Activated T-helper 2 cell treated with anti-CD3 and anti-CD28 coated beads, Interferon-gamma antibody, Interleukin-2, Interleukin-4, amounts not matched to agents 10 μg/mL and 5 μg/mL and 100 μg/mL, durations not matched to agents 14 hours and 24 hours and 36 hours (primary cell): ENCODE measurements at regions not wholly inside any gene's neighbourhood (a gene's known extent, or its start where the extent isn't known, plus 50 kb on each side); places are given as distances from the start of the nearest gene placed in this dataset.
"Not testable (repeated sequence)": the region's sequence is repeated elsewhere in the genome, so short reads cannot be mapped to it uniquely, and the experiment has no call there.

Experiments used
- DNase-seq: peaks from one replicate; pipeline ENCODE4 v3.0.0; 2021; ENCODE audit warnings: low spot score
- H3K27ac Mint-ChIP-seq: one replicate; pipeline ENCODE4 v1.8.0; 2021; ENCODE audit warnings: mixed read lengths
- H3K27me3 Mint-ChIP-seq: one replicate; pipeline ENCODE4 v1.8.0; 2021; ENCODE audit warnings: low read depth, mixed read lengths
- H3K36me3 Mint-ChIP-seq: one replicate; pipeline ENCODE4 v1.8.0; 2021; ENCODE audit warnings: low read depth, mixed read lengths
- H3K4me1 Mint-ChIP-seq: one replicate; pipeline ENCODE4 v1.8.0; 2021; ENCODE audit warnings: low read depth, mixed read lengths
- H3K4me3 Mint-ChIP-seq: one replicate; pipeline ENCODE4 v1.8.0; 2021; ENCODE audit warnings: low read depth, mild to moderate bottlenecking, moderate library complexity, mixed read lengths
- H3K9me3 Mint-ChIP-seq: one replicate; pipeline ENCODE4 v1.8.0; 2021; ENCODE audit warnings: mixed read lengths
- intact Hi-C: fragments of 100-400 bp; cut with micrococcal nuclease; formaldehyde crosslinking; loops from one replicate; pipeline ENCODE4 v1.15.1; 2023

DNA sequence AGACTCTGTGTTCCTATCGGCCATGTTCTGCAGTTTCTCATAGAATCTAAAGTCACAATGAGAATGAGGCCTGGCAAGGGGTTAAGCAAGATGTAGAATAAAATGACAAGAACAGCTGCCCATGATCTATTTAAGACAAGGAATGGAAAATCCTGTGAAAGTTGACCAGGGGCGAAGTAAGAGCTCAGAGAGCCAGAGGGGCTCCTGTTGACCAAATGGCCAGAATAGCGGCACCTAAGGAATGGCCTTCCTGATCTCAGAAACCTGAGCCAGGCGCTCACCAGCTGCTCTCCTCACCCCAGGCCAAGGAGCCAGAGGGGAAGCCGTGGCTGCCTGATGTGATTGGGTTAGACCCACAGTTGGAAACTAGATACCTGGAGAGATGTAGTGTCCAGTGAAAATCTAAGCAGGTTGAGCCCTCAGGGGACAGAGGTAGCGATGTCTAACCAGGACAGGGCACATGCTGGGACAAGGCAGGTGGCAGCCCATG is 106.1 kb upstream of the NDN start:
- H3K4me1 Mint-ChIP-seq: no peaks in the 10 kb centered on the region
- H3K9me3 Mint-ChIP-seq: peaks cover 60% of the 10 kb centered on the region
- intact Hi-C loops: no loop called here
- H3K27me3 Mint-ChIP-seq: no peaks in the 10 kb centered on the region
- no peaks in the 10 kb centered on the region for H3K36me3 Mint-ChIP-seq
- H3K27ac Mint-ChIP-seq: no peak overlapping the region
- H3K4me3 Mint-ChIP-seq: no peak overlapping the region
- DNase-seq: no peak

DNA sequence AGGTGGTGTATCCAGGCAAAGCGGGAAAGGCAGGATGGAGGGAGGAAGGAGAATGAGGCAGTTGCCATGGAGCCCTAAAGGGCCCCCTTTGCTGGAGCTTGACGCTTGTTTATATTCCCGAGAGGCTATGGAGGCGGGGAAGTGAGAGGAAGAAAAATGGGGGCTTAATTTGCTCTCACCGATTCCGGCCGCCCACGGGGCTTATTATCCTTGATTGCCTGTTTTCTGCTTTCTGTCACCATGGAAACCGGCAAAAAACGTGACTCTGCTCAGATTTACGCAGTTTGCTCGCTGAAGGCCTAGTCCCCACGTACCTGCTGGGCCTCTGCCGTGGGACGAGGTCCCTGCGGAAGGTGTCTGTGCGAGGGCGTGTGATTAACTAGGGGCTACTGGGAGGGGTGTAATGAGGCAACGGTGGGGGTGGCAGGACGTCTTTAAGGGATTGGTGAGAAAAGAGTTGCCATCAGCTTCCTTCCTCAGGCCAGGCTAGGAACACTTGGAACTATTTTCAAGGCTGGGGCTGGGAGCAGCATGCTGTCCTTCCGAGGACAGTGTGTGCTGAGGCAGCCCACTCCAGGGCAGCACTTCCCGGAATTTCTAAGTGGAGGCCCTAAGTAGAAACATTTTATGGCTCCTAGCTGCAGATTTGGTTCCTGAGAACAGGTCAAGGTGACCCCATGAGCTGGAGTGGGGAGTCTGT is 110.8 kb upstream of the NDN start:
- Mint-ChIP-seq H3K9me3 (peaks cover 53% of the 10 kb centered on the region), H3K4me1 (no peaks in the 10 kb centered on the region), H3K27ac (no peak overlapping the region), H3K4me3 (no peak overlapping the region), H3K27me3 (no peaks in the 10 kb centered on the region), H3K36me3 (no peaks in the 10 kb centered on the region)
- no peak for DNase-seq
- intact Hi-C loops: no loop called here

DNA sequence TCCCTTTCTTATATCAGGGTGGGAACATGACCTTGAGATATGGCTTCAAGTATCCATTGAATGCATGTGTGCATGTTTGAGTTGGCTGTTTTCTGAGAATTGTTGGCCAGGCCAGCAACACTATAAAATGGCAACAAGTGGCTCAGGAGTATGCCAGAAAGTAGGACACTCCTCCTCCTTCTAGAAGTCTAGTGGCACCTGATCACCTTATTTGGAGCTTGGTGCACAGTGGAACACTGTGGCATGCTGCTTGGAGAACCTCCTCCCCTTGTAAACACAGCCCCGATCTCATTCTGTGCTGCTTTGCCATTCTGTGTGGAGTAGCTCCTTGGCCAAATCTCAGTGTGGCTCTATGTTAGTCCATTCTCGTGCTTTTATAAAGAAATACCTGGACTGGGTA is 114.8 kb upstream of the NDN start:
- no peak overlapping the region for H3K4me3 Mint-ChIP-seq
- no peaks in the 10 kb centered on the region for H3K27me3 Mint-ChIP-seq
- no peak overlapping the region for H3K27ac Mint-ChIP-seq
- intact Hi-C loops: no loop called here
- H3K36me3 Mint-ChIP-seq: no peaks in the 10 kb centered on the region
- peaks cover 43% of the 10 kb centered on the region for H3K9me3 Mint-ChIP-seq
- DNase-seq: no peak
- H3K4me1 Mint-ChIP-seq: no peaks in the 10 kb centered on the region

DNA sequence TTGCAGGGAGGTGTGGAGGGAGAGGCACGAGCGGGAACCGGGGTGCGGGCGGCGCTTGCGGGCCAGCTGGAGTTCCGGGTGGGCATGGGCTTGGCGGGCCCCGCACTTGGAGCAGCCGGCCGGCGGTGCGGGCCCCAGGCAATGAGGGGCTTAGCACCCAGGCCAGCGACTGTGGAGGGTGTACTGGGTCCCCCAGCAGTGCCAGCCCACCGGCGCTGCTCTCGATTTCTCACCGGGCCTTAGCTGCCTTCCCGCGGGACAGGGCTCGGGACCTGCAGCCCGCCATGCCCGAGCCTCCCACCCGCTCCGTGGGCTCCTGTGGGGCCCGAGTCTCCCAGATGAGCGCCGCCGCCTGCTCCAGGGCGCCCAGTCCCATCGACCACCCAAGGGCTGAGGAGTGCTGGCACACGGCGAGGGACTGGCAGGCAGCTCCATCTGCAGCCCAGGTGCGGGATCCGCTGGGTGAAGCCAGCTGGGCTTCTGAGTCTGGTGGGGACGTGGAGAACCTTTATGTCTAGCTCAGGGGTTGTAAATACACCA is 115.9 kb upstream of the NDN start:
- H3K4me1 Mint-ChIP-seq, H3K36me3 Mint-ChIP-seq, H3K27me3 Mint-ChIP-seq, H3K4me3 Mint-ChIP-seq, intact Hi-C loops, H3K27ac Mint-ChIP-seq, DNase-seq: not testable (repeated sequence)
- peaks cover 38% of the 10 kb centered on the region for H3K9me3 Mint-ChIP-seq

DNA sequence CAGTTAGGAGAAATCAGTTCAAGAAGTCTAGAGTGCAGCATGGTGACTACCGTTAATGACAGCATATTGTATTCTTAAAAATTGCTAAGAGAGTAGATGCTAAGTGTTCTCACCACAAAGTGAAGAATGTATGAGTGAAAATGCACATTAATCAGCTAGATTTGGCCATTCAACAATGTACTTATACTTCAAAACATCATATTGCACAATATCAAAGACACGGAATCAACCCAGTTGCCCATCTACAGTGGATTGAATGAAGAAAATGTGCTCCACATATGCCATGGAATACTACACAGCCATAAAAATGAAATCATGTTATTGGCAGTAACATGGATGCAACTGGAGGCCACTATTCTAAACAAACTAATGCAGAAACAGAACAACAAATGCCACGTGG is 119.9 kb upstream of the NDN start:
- no peaks in the 10 kb centered on the region for H3K4me1 Mint-ChIP-seq
- H3K9me3 Mint-ChIP-seq: peaks cover 42% of the 10 kb centered on the region
- H3K27ac Mint-ChIP-seq: no peak overlapping the region
- H3K27me3 Mint-ChIP-seq: no peaks in the 10 kb centered on the region
- intact Hi-C loops: no loop called here
- DNase-seq: no peak
- H3K36me3 Mint-ChIP-seq: no peaks in the 10 kb centered on the region
- no peak overlapping the region for H3K4me3 Mint-ChIP-seq

DNA sequence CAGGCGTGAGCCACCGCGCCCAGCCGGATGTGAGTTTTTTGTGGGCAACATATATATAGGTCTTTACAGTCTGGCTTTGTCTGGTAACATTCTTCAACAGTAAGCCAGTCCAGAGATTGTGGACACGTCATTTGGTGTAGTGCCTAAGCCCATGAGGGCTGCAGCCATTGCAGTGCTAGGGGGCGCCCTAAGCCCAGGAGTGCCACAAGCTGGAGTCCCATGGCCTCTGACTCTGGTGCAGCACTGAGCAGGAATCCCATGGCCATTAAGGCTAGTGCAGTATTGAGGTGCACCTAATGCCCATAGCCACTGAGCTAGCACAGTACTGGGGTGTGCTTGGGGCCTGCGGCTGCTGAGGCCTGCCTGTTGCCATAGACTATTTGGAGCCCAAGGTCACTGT is 136.4 kb upstream of the NDN start:
- Mint-ChIP-seq H3K4me1 (no peaks in the 10 kb centered on the region), H3K27me3 (no peaks in the 10 kb centered on the region), H3K4me3 (no peak overlapping the region), H3K27ac (no peak overlapping the region), H3K36me3 (no peaks in the 10 kb centered on the region), H3K9me3 (peaks cover 54% of the 10 kb centered on the region)
- intact Hi-C loops: loop anchor here (10.0 kb wide), 1 partner anchor 49 kb away; no protein-coding TSS in a partner anchor
- no peak for DNase-seq

DNA sequence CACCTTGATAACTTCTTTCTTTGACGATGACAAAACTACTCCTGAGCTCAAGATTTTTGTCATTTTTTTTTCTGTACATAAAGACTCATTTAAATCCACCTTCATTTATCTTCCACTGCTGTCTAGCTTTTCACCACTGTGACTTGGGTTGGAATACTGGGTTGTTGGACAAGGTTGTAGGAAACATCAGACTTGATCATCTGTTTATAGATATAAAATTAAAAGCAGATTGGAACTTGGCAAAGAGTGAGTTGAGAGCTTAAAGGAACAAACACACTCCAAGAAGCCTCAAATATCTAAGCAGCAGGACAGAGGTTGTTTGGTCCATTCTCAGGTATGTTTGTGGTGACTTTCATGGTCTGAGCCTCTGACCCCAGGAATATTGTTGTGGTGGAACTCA is 141.7 kb upstream of the NDN start:
- intact Hi-C loops: loop anchor here (10.0 kb wide), 1 partner anchor 54 kb away; no protein-coding TSS in a partner anchor
- Mint-ChIP-seq H3K9me3 (peaks cover 49% of the 10 kb centered on the region), H3K36me3 (no peaks in the 10 kb centered on the region)

DNA sequence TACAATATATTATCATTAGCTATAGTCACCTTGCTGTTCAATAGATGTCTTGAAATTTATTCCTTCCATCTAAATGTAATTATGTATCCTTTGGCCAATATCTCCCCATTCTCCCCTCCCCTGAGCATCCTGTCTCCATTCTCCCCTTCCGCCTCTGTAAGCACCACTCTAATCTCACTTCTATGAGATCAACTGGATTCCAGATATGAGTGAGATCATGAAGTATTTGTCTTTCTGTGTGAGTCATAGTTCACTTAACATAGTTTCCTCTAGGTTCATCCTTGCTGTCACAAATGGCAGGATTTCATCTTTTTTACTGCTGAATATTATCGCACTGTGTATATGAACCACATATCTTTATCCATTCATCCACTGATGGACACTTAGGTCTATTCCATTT is 148.8 kb upstream of the NDN start:
- intact Hi-C loops: no loop called here
- Mint-ChIP-seq H3K27me3 (no peaks in the 10 kb centered on the region), H3K36me3 (no peaks in the 10 kb centered on the region), H3K9me3 (peaks cover 58% of the 10 kb centered on the region), H3K4me3 (no peak overlapping the region), H3K4me1 (no peaks in the 10 kb centered on the region), H3K27ac (no peak overlapping the region)
- DNase-seq: no peak

More for the DNA sequence above, 141.7 kb upstream of the NDN start:
- H3K4me3 Mint-ChIP-seq: no peak overlapping the region
- no peaks in the 10 kb centered on the region for H3K27me3 Mint-ChIP-seq
- no peak overlapping the region for H3K27ac Mint-ChIP-seq
- DNase-seq: no peak
- H3K4me1 Mint-ChIP-seq: no peaks in the 10 kb centered on the region

DNA sequence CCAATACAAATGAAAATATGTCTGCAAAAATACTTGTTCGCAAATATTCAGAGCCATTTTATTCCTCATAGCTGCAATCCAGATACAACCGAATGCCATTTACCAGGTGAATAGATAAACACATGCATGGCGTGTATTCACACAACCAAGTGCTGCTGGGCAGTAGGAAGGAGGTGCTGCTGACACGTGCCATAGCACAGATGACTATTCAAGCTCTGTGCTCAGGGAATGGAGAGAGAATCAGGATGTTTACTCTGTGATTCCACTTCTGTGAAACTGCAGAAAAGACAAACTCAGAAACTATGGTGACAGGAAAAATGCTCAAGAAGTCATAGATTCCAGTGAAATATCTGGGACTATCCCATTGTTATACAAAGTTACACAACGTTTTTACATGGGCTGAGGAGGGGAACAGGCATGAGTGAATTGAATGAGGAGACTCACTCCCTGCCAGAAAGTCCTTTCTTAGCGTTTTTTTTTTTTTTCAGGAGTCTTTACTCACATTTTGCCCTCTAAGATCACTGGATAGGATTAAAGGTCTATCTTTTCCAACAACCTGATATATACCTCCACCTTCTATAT is 152.9 kb upstream of the NDN start:
- H3K36me3 Mint-ChIP-seq: no peaks in the 10 kb centered on the region
- no peak overlapping the region for H3K27ac Mint-ChIP-seq
- H3K4me3 Mint-ChIP-seq: no peak overlapping the region
- no peak for DNase-seq
- intact Hi-C loops: no loop called here
- H3K9me3 Mint-ChIP-seq: peaks cover 61% of the 10 kb centered on the region
- no peaks in the 10 kb centered on the region for H3K4me1 Mint-ChIP-seq
- no peaks in the 10 kb centered on the region for H3K27me3 Mint-ChIP-seq

DNA sequence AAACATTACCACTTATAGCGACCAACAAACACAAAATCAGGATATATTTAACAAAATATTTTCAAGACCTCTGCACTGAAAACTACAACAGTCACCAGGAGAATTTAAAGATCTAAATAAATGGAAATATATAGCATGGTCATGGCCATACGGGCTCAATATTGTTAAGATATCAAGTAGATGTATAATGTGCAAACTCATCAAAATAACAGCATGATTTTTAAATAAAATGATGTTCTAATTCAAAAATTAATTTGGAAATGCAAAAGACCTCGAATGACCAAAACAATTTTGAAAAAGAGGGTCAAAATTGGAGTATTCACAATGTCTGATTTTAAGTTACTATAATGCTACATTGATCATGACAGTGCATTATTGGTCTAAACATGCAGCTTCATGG is 159.1 kb upstream of the NDN start:
- H3K27ac Mint-ChIP-seq: no peak overlapping the region
- peaks cover 49% of the 10 kb centered on the region for H3K9me3 Mint-ChIP-seq
- H3K36me3 Mint-ChIP-seq: no peaks in the 10 kb centered on the region
- H3K4me1 Mint-ChIP-seq: no peaks in the 10 kb centered on the region
- no peak for DNase-seq
- no peak overlapping the region for H3K4me3 Mint-ChIP-seq
- intact Hi-C loops: no loop called here
- no peaks in the 10 kb centered on the region for H3K27me3 Mint-ChIP-seq

DNA sequence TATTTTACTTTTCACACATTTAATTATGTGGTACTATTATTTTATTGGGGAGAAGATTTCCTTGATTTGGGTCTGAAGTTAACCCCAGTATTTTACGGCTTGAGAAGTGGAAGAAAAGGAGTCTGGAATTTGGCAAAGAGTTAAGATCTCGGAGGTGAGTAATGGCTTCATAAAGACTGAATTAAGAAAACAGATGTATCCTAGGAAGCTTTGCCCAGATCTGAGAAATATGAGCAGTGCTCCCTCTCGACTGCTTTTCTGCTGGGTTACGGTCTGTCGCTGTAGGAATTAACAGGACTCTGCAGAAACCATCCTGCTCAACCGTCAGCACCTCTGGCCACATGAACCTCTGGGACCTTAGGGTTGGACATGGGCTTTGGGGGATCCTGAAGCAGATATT is 163.6 kb upstream of the NDN start:
- Mint-ChIP-seq H3K9me3 (peaks cover 29% of the 10 kb centered on the region), H3K4me3 (no peak overlapping the region), H3K27me3 (no peaks in the 10 kb centered on the region), H3K27ac (no peak overlapping the region), H3K4me1 (no peaks in the 10 kb centered on the region), H3K36me3 (no peaks in the 10 kb centered on the region)
- intact Hi-C loops: no loop called here
- DNase-seq: no peak

DNA sequence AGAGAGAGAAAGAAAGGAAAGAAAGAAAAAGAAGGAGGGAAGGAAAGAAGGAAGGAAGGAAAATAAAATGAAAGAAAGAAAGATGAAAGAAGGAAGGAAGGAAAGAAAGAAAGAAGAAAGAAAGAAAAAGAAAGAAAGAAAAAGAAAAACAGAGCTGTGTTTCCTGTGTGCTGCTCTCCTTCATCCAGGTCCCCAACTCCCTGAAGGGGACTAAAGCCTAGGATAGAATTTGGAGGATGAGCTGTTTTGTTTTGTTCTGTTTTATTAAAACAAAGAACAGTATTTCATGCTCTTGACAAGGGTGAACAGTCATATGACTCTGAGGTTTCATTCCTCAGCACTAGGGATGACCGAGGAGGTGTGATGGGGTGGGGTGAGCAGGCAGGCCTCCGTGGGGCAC is 164.8 kb upstream of the NDN start:
- H3K27ac Mint-ChIP-seq: no peak overlapping the region
- H3K9me3 Mint-ChIP-seq: peaks cover 29% of the 10 kb centered on the region
- H3K4me3 Mint-ChIP-seq: no peak overlapping the region
- H3K27me3 Mint-ChIP-seq: no peaks in the 10 kb centered on the region
- DNase-seq: no peak
- intact Hi-C loops: no loop called here
- H3K4me1 Mint-ChIP-seq: no peaks in the 10 kb centered on the region
- H3K36me3 Mint-ChIP-seq: no peaks in the 10 kb centered on the region

DNA sequence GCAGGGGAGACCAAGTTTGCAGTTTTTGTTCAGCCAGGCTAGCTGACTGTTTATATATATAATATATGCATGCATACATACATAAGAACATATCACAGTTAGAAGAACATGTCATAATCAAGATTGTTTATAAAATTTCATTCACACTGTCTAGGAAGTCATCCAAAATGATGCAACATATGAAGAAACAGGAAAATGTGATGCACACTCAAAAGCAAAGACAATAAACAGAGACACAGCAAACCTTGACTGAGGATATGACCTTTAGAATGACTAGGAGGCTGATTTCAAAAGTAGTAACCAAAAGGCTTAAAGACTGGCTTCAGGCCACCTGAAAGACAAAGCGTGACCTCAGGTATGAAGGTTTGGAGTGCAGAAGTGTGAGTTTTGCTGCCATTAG is 166.2 kb upstream of the NDN start:
- intact Hi-C loops: no loop called here
- Mint-ChIP-seq H3K4me3 (no peak overlapping the region), H3K27ac (no peak overlapping the region), H3K4me1 (no peaks in the 10 kb centered on the region), H3K27me3 (no peaks in the 10 kb centered on the region), H3K9me3 (peaks cover 26% of the 10 kb centered on the region), H3K36me3 (no peaks in the 10 kb centered on the region)
- DNase-seq: no peak
